ENCODE measurements at regions not wholly inside any gene's neighbourhood (a gene's known extent, or its start where the extent isn't known, plus 50 kb on each side); places are given as distances from the start of the nearest gene placed in this dataset.

GRCh38 chr17:68184816-68185436, 62.9 kb upstream of the AMZ2 start:
- no peak for DNase-seq (ENCODE audit: low read depth)

GRCh38 chr17:68185820-68186219, 62.0 kb upstream of the AMZ2 start:
- DNase-seq (ENCODE audit: low read depth) = no peak

- no peak for DNase-seq (ENCODE audit: low read depth)
These were observed 57.3 kb upstream of the AMZ2 start for GRCh38 chr17:68190495-68190894.

- DNase-seq (ENCODE audit: low read depth) = no peak
These were observed 52.0 kb upstream of the AMZ2 start for GRCh38 chr17:68195667-68196393.

- DNase-seq (ENCODE audit: low read depth) = no peak
These were observed 51.3 kb upstream of the AMZ2 start for GRCh38 chr17:68196394-68197090.

- DNase-seq (ENCODE audit: low read depth) = no peak
These were observed 50.5 kb upstream of the AMZ2 start for GRCh38 chr17:68197091-68197996.

GRCh38 chr17:68197997-68198930, 49.6 kb upstream of the AMZ2 start:
- DNase-seq (ENCODE audit: low read depth) = no peak

Data from activated T-helper 1 cell treated with Interleukin-2 at 50 U/mL for 16 hours (primary cell).